ENCODE measurements at regions not wholly inside any gene's neighbourhood (a gene's known extent, or its start where the extent isn't known, plus 50 kb on each side); places are given as distances from the start of the nearest gene placed in this dataset.

DNA sequence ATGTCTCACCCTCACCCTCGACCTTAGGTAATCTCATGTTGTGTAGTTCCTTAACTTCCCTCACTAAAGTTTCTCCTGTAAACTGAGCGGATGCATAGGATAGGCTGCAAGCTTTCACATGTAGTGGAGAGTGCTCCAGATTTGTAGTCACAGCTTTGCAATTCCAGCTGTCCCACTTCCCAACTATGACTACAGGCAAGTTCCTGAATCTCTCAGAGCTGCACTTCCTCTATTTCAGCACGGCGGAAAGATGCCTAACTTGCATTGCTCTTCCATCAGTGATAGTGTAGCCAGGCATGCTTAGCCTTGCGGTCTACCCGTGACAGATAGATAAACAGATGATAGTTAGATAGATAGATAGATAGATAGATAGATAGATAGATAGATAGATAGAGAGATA lies 183.1 kb upstream of the CCDC68 start:
- Histone ChIP-seq H3K36me3 (no peaks in the 10 kb centered on the region), H3K9me3 (no peaks in the 10 kb centered on the region), H3K27ac (no peak overlapping the region), H3K4me1 (no peaks in the 10 kb centered on the region), H3K4me3 (no peak overlapping the region), H3K27me3 (no peaks in the 10 kb centered on the region)
- no peak for DNase-seq
- TF ChIP-seq POLR2A (IDR thresholded peaks at IDR 0.05): no peak
- TF ChIP-seq CTCF (IDR thresholded peaks at IDR 0.05): no peak
- intact Hi-C loops (cut with DNase I; ENCODE audit: low total_unique reads): no loop called here

- DNase-seq: no peak
- H3K9me3 ChIP-seq: no peaks in the 10 kb centered on the region
- no peak overlapping the region for H3K27ac ChIP-seq
- no peak overlapping the region for H3K4me3 ChIP-seq
- H3K27me3 ChIP-seq: no peaks in the 10 kb centered on the region
- TF ChIP-seq CTCF (IDR thresholded peaks at IDR 0.05): no peak
- TF ChIP-seq POLR2A (IDR thresholded peaks at IDR 0.05): no peak
- no peaks in the 10 kb centered on the region for H3K4me1 ChIP-seq
- H3K36me3 ChIP-seq: no peaks in the 10 kb centered on the region
- intact Hi-C loops (cut with DNase I; ENCODE audit: low total_unique reads): no loop called here
Measured at GRCh38 chr18:55141318-55141717, 182.1 kb upstream of the CCDC68 start.

DNA sequence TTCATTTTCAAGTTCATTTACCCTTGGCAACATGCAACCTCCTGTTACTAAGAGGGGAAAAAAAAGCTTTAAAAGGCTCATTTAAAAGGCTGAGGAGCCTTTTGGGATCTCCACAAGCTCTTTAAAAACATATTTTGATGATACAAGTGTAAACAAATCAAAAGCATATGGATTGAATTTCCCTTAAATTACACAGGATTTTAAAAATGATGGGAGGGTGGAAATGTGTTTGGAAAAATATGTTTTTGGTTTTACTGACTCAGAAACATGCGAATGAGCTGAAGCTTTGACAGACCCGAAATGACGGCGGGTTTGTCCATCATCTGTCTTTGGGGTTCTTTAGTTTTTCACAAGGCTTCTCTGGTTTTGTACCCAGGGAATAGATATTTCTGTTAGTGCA lies 180.6 kb upstream of the CCDC68 start:
- intact Hi-C loops (cut with DNase I; ENCODE audit: low total_unique reads): no loop called here
- H3K27ac ChIP-seq: no peak overlapping the region
- DNase-seq: no peak
- no peaks in the 10 kb centered on the region for H3K4me1 ChIP-seq
- TF ChIP-seq CTCF (IDR thresholded peaks at IDR 0.05): no peak
- TF ChIP-seq POLR2A (IDR thresholded peaks at IDR 0.05): no peak
- no peaks in the 10 kb centered on the region for H3K36me3 ChIP-seq
- H3K27me3 ChIP-seq: no peaks in the 10 kb centered on the region
- H3K9me3 ChIP-seq: no peaks in the 10 kb centered on the region
- no peak overlapping the region for H3K4me3 ChIP-seq

DNA sequence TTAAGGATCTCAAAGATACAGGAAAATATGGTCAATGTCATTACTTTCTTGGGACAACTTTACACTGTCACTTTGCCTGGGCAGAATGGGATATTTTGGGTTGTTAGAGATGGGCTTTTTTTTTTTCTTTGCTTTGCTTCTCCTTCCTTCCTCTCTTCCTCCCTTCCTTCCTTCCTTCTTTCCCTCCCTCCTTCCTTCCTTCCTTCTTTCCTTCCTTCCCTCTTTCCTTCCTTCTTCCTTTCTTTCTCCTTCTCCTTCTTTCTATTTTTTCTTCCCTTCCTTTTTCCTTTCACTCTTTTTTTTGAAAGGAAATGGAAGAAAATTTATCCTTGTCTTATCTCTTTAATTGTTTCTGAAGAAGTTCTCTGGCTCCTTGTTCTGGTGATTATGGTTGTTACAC lies 180.0 kb upstream of the CCDC68 start:
- intact Hi-C loops (cut with DNase I; ENCODE audit: low total_unique reads): no loop called here
- Histone ChIP-seq H3K36me3 (no peaks in the 10 kb centered on the region), H3K27me3 (no peaks in the 10 kb centered on the region), H3K27ac (no peak overlapping the region), H3K9me3 (no peaks in the 10 kb centered on the region), H3K4me1 (no peaks in the 10 kb centered on the region), H3K4me3 (no peak overlapping the region)
- TF ChIP-seq POLR2A (IDR thresholded peaks at IDR 0.05) (no peak), CTCF (IDR thresholded peaks at IDR 0.05) (no peak)
- DNase-seq: no peak

GRCh38 chr18:55138401-55138800 lies 179.1 kb upstream of the CCDC68 start:
- no peak for TF ChIP-seq POLR2A (IDR thresholded peaks at IDR 0.05)
- no peak for TF ChIP-seq CTCF (IDR thresholded peaks at IDR 0.05)
- intact Hi-C loops (cut with DNase I; ENCODE audit: low total_unique reads): no loop called here
- Histone ChIP-seq H3K4me3 (no peak overlapping the region), H3K4me1 (no peaks in the 10 kb centered on the region), H3K27ac (no peak overlapping the region), H3K27me3 (no peaks in the 10 kb centered on the region), H3K9me3 (no peaks in the 10 kb centered on the region), H3K36me3 (no peaks in the 10 kb centered on the region)
- no peak for DNase-seq

All from uterus (tissue), 3 donors.